PC-9 (cell line): ENCODE measurements at regions not wholly inside any gene's neighbourhood (a gene's known extent, or its start where the extent isn't known, plus 50 kb on each side); places are given as distances from the start of the nearest gene placed in this dataset.

ENCODE experiments used
- BruUV-seq: library from RNA; stranded (reverse); fragments of 400-500 nt; replicated peaks from 2 replicates; lab custom pipeline; 2021; lab: Mats Ljungman, UMichigan
- CTCF ChIA-PET: fragments of 300-600 bp; sonication (Branson Sonifier 250); formaldehyde crosslinking; loops from one replicate; lab custom pipeline; 2022; ENCODE audit warnings: antibody characterized with exemption; lab: Charles Lee
- POLR2A ChIA-PET: fragments of 300-600 bp; sonication (Branson Sonifier 250); formaldehyde crosslinking; loops from one replicate; lab custom pipeline; 2022; ENCODE audit warnings: antibody characterized with exemption; ENCODE audit not compliant: unreplicated experiment; lab: Charles Lee
- DNase-seq, 2 experiments: peaks; one replicate each; pipeline versions ENCODE4 v3.0.0 to v3.0.0-alpha.2; 2015 to 2022; ENCODE audit warnings: mixed read lengths in 1 of 2
- H2AFZ ChIP-seq: fragments of 200-600 bp; sonication (generic); 2 replicates; pipeline ENCODE4 v1.8.1; 2017; ENCODE audit warnings: antibody characterized with exemption
- H3F3A ChIP-seq: fragments of 200-600 bp; sonication (generic); 2 replicates; pipeline ENCODE4 v1.8.1; 2017; ENCODE audit warnings: antibody characterized with exemption, mild to moderate bottlenecking, low read depth; ENCODE audit not compliant: insufficient read depth
- H3K27ac ChIP-seq: fragments of 200-600 bp; sonication (generic); 2 replicates; pipeline ENCODE4 v1.6.1; 2016; ENCODE audit warnings: mixed run types
- H3K27me3 ChIP-seq: fragments of 200-600 bp; sonication (generic); 2 replicates; pipeline ENCODE4 v1.6.1; 2016; ENCODE audit warnings: low read depth, mixed run types; ENCODE audit not compliant: insufficient read depth
- H3K36me3 ChIP-seq: fragments of 200-600 bp; sonication (generic); 2 replicates; pipeline ENCODE4 v1.6.1; 2016; ENCODE audit warnings: low read depth, mixed run types
- H3K4me1 ChIP-seq: fragments of 200-600 bp; sonication (generic); replicated peaks from 2 replicates; pipeline ENCODE4 v1.6.1; 2016; ENCODE audit warnings: mixed run types; ENCODE audit not compliant: insufficient read depth
- H3K4me2 ChIP-seq: fragments of 200-600 bp; sonication (generic); 2 replicates; pipeline ENCODE4 v1.6.1; 2017; ENCODE audit warnings: mixed run types
- H3K4me3 ChIP-seq: fragments of 200-600 bp; sonication (generic); 2 replicates; pipeline ENCODE4 v1.6.1; 2016; ENCODE audit warnings: mixed run types
- H3K79me2 ChIP-seq: fragments of 200-600 bp; sonication (generic); 2 replicates; pipeline ENCODE4 v1.6.1; 2017; ENCODE audit warnings: low read depth, mixed run types
- H3K9me2 ChIP-seq: fragments of 200-600 bp; sonication (generic); 2 replicates; pipeline ENCODE4 v1.8.1; 2017; ENCODE audit warnings: mild to moderate bottlenecking; ENCODE audit not compliant: insufficient read depth
- H3K9me3 ChIP-seq: fragments of 200-600 bp; sonication (generic); 2 replicates; pipeline ENCODE4 v1.8.1; 2016; ENCODE audit warnings: low read depth; ENCODE audit not compliant: insufficient read depth
- H4K20me1 ChIP-seq: fragments of 200-600 bp; sonication (generic); 2 replicates; pipeline ENCODE4 v1.8.1; 2017; ENCODE audit not compliant: insufficient read depth
- EZH2 ChIP-seq: fragments of 200-600 bp; sonication (generic); IDR thresholded peaks from 2 replicates; pipeline ENCODE4 v1.8.0; 2017; ENCODE audit warnings: antibody characterized with exemption, low read depth
- intact Hi-C: fragments of 100-400 bp; cut with micrococcal nuclease; formaldehyde crosslinking; loops from one replicate; pipeline ENCODE4 v1.10.0; 2022; ENCODE audit not compliant: unreplicated experiment
- TF ChIP-seq, protein P1 (sequence below): fragments of 200-600 bp; sonication (generic); conservative IDR thresholded peaks from 2 replicates; pipeline ENCODE4 v1.6.1; 2017; ENCODE audit warnings: mixed run types, antibody characterized with exemption, mild to moderate bottlenecking, moderate library complexity

DNA sequence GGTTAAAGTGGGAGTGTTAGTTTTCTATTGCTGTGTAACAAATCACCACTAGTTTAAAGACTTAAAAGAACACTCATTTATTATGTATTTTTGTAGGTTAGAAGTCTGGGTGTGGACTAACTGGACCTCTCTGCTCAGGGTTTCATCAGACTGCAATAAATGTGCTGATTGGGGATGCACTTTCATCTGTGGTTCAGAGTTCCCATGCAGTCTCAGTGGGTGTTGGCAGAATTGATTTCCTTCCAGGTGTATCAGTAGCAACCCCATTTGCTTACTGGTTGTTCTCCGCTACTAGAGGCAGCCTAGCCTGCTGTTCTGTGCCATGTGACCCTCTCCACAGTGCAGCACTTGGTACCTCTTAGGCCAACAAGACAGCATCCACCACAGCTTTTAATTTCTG lies 2200.5 kb downstream of the MAT2B start:
- DNase-seq: no peak
- ChIA-PET CTCF (no interaction called here), POLR2A (no interaction called here)
- BruUV-seq: no TSS peak
- H3K4me3 ChIP-seq: no peak overlapping the region
- H3F3A ChIP-seq: no peaks in the 10 kb centered on the region
- H4K20me1 ChIP-seq: no peaks in the 10 kb centered on the region
- H3K79me2 ChIP-seq: no peaks in the 10 kb centered on the region
- no peak overlapping the region for H3K27ac ChIP-seq
- H3K36me3 ChIP-seq: no peaks in the 10 kb centered on the region
- H3K4me1 ChIP-seq: no peaks in the 10 kb centered on the region
- H3K9me3 ChIP-seq: no peaks in the 10 kb centered on the region
- TF ChIP-seq, protein P1, sequence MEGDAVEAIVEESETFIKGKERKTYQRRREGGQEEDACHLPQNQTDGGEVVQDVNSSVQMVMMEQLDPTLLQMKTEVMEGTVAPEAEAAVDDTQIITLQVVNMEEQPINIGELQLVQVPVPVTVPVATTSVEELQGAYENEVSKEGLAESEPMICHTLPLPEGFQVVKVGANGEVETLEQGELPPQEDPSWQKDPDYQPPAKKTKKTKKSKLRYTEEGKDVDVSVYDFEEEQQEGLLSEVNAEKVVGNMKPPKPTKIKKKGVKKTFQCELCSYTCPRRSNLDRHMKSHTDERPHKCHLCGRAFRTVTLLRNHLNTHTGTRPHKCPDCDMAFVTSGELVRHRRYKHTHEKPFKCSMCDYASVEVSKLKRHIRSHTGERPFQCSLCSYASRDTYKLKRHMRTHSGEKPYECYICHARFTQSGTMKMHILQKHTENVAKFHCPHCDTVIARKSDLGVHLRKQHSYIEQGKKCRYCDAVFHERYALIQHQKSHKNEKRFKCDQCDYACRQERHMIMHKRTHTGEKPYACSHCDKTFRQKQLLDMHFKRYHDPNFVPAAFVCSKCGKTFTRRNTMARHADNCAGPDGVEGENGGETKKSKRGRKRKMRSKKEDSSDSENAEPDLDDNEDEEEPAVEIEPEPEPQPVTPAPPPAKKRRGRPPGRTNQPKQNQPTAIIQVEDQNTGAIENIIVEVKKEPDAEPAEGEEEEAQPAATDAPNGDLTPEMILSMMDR: no peak
- TF ChIP-seq EZH2: no peak
- H3K9me2 ChIP-seq: no peaks in the 10 kb centered on the region
- H3K4me2 ChIP-seq: no peak overlapping the region
- H2AFZ ChIP-seq: no peak overlapping the region
- intact Hi-C loops: no loop called here
- H3K27me3 ChIP-seq: no peaks in the 10 kb centered on the region

DNA sequence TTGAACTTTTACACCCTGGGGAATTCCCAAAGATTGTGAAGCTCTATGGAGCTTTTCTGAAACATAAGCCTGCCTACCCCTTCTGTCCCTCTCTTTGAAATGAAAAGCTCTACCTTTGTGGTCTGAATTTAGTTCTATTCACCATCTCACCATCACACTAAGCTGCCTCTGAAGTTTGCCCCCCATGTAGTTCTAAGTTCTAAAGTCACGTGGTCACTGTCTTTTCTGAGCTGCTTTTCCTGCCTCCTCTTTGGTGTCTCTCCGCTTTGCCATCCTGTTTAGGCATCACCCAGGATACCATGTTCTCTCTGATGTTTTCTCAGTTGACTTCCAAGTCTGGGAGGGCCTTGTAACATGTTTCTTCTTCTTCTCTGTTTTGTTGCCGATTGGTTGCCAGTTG lies 2206.6 kb downstream of the MAT2B start:
- CTCF ChIA-PET: no interaction called here
- TF ChIP-seq, protein P1: no peak
- TF ChIP-seq EZH2: no peak
- DNase-seq: no peak
- Histone ChIP-seq H4K20me1 (no peaks in the 10 kb centered on the region), H3K27me3 (no peaks in the 10 kb centered on the region), H3K9me2 (no peaks in the 10 kb centered on the region), H3K4me3 (no peak overlapping the region), H3K4me2 (no peak overlapping the region), H3F3A (no peaks in the 10 kb centered on the region), H3K9me3 (no peaks in the 10 kb centered on the region), H2AFZ (no peak overlapping the region), H3K79me2 (no peaks in the 10 kb centered on the region), H3K27ac (no peak overlapping the region), H3K4me1 (no peaks in the 10 kb centered on the region), H3K36me3 (no peaks in the 10 kb centered on the region)
- intact Hi-C loops: no loop called here
- BruUV-seq: no TSS peak
- POLR2A ChIA-PET: no interaction called here

DNA sequence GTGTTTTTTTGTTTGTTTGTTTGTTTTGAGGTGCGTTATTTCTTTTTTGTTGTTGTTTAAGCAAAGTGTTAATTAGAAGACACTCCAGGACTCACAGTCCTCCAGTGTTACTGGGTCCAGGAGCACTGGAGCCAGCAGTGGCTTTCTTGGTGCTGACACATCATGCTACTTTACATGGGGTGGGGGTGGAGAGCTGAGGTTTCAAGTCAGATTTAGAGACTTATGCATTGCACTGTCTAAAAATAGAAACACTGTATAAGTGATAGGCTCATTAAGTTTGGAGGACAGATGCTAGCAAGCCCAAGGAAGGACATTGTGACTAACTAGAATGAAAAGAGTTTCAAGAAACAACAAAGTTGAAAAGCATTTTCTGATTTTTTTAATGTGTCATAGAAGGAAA lies 2209.2 kb downstream of the MAT2B start:
- H3K36me3 ChIP-seq: no peaks in the 10 kb centered on the region
- ChIA-PET POLR2A (no interaction called here), CTCF (no interaction called here)
- no peaks in the 10 kb centered on the region for H3F3A ChIP-seq
- no peaks in the 10 kb centered on the region for H3K79me2 ChIP-seq
- H2AFZ ChIP-seq: no peak overlapping the region
- no peaks in the 10 kb centered on the region for H3K9me2 ChIP-seq
- no peak for TF ChIP-seq EZH2
- TF ChIP-seq, protein P1: no peak
- H3K4me1 ChIP-seq: no peaks in the 10 kb centered on the region
- H3K9me3 ChIP-seq: no peaks in the 10 kb centered on the region
- H3K27ac ChIP-seq: no peak overlapping the region
- no TSS peak for BruUV-seq
- no peak for DNase-seq
- H3K4me3 ChIP-seq: no peak overlapping the region
- intact Hi-C loops: no loop called here
- H4K20me1 ChIP-seq: no peaks in the 10 kb centered on the region
- H3K27me3 ChIP-seq: no peaks in the 10 kb centered on the region
- no peak overlapping the region for H3K4me2 ChIP-seq
